ENCODE measurements at regions not wholly inside any gene's neighbourhood (a gene's known extent, or its start where the extent isn't known, plus 50 kb on each side); places are given as distances from the start of the nearest gene placed in this dataset.

DNA sequence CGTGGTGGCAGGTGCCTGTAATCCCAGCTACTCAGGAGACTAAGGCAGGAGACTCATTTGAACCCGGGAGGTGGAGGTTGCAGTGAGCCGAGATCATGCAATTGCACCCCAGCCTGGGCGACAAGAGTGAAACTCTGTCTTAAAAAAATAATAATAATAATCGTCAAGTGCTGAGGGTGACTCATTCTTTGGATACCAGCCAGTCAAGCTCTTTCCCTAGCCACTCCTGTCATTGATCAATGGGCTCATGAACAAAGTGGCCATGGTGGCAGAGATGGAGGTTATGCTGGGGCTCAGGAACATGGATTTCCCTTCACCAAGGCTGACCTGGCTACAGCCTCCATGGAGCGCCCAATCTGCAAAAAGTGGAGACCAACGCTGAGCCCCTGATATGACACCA, 94.5 kb upstream of the HAAO start:
- no peak for DNase-seq

DNA sequence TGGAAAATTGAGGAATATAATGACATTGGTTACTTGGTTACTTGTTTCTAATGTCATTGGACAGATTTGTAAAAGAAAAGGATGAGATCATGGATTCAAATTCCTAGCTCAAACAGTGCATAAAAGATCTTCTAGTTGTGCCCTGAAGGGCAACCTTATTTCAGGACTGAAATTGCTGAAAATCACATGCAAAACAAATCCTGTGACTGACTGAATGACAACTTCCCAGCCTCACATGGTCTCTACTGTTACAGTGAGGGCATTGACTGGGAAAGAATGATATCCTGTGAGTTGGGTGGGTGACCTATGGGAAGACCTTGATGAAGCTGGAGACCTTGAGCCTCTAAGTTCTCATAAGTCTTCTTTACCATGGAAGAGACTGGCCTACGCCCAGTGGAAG, 90.4 kb upstream of the HAAO start:
- DNase-seq: no peak

GRCh38 chr2:42881732-42882131, 89.3 kb upstream of the HAAO start:
- DNase-seq: no peak

DNA sequence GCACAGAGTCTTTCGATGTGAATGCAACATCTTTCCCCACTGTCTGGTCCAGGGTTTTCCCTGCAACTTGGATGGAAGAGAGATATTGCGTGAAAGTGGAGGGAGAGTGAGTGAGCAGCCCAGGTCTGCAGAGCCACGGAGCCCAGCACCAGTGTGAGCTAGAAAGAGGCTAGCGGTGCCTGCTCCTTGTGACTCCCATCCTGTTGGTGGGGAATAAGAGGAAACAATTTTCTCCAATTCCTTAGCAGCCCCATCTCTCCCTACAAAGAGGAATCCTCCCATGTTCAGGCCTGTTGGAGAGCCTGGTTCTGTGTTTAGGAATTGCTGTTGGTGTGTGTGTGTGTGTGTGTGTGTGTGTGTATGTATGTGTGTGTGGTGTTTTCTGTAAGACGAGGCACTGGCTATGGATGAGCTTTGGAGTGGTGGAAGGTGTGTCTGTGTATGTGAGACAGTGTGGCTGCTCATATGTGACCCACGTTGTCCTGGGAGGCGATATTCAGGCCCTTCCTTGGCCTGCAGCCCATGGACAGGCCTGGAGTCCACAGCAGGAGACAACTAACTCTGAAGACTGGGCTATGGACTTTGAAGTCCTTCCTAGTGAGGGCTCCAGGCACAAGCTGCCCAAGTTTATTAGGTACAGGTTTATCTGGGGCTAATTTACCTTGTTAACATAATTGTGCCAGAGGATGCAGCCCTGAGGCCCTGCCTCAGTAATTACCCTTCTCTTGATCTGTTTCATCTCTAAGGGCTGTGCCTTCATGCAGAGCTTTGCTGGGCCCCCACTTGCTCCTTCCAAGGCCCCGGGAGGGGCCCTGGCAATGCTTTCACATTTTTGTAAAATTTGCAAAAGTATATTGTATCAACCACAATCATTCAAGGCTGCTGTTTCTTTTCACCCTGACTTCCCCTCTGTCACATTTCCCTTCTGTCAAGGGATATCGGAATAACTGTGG, 88.6 kb upstream of the HAAO start:
- DNase-seq: no peak

DNA sequence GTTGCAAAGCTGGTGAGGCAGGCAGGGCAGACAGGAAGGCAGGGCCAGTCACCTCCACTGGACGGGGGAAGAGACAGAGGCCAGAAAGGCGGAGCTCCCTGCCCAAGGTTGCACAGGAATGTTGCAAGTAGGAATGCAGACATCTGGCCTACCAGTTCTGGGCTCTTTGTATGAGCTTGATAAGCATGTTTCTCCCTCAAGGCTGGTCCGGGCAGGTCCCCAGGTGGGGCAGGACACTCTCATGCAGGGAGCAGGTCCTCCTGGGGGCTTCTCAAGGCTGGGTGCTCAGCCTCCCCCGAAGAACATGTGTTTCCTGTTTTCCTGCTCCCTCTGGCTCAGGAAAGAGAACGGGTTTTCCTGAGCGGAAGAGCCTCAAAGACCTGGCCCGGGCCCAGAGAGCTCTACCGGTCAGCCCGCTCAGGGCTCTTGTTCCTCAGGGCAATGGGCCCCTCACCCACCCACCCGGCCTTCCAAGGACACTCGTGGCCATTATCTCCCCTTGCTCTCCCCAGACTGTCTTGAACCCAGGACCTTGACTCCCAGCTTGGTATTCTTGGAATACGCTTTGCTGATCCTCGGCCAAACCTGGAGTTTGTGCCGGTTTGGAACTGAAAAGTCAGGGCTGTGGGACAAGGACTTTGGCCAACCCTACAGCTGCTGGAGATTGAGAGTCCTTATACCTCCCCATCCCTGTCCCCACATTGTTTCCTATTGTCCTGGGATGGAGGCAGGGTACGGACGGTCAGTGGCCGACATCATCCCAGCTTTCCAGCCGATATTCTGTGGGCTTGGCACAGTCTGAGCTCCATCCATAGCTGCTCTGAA, 87.7 kb upstream of the HAAO start:
- no peak for DNase-seq

GRCh38 chr2:42879121-42879705, 86.8 kb upstream of the HAAO start:
- DNase-seq: no peak

DNA sequence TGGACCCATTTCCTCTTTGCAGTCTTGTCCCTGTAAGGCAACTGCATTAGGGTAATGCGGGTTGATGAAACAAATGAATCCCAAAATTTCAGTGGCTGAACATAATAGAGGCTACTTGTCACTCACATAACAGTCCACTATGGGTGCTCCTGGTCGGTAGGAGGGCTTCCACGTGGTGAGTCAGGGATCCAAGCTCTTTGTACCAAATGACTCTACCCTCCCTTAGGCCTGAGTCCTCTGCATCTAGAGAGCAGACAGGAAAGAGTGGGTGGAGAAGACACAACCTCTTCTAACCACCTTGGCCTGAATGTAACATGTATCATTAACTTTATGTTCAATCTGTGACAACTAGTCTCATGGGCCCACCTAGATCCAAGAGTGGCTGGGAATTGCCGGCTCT, 86.2 kb upstream of the HAAO start:
- no peak for DNase-seq

DNA sequence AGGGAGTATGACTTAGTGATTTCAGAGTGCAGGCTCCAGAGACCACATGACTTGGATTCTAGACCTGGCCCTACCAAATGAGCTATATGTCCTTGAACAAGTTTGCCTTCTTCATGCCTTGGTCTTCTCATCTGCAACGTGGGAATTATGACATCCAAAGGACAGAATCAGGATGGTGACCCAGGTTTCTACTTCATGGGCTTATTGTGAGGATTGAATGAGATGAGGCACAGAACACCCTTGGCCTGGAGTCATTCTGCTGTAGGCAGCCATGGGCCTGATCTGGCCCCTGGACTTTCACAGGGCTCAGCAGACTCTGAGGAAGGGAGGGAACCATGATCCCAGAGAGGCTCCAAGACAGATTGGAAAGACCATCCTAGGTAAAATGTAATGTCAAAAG, 85.6 kb upstream of the HAAO start:
- DNase-seq: no peak

GRCh38 chr2:42877511-42877910, 85.1 kb upstream of the HAAO start:
- no peak for DNase-seq

GRCh38 chr2:42876326-42876751, 84.0 kb upstream of the HAAO start:
- no peak for DNase-seq

- DNase-seq: no peak
These were observed 83.5 kb upstream of the HAAO start for GRCh38 chr2:42875880-42876279.

- no peak for DNase-seq
These were observed 82.8 kb upstream of the HAAO start for GRCh38 chr2:42874949-42875801.

DNA sequence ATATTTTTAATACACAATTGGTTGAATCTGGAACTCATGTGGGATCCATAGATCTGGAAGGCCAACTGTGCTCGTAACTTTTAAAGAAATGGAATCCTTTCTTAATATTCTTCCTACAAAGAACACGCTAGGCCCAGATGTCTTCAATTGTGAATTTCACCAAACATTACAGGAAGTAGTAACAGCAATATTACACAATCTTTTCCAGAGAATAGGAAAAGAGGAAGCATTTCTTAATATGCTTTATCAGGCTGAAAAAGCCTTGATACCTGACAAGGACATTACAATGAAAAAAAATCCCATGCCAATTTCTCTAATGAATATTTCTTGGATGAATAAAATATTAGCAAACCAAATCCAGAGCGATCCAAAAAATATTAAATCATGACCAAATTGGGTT, 80.3 kb upstream of the HAAO start:
- no peak for DNase-seq

GRCh38 chr2:42871372-42871771, 79.0 kb upstream of the HAAO start:
- no peak for DNase-seq

- no peak for DNase-seq
These were observed 76.5 kb upstream of the HAAO start for GRCh38 chr2:42868874-42869273.

- DNase-seq: no peak
These were observed 75.7 kb upstream of the HAAO start for GRCh38 chr2:42868096-42868495.

GRCh38 chr2:42867093-42868065, 75.0 kb upstream of the HAAO start:
- DNase-seq: no peak

DNA sequence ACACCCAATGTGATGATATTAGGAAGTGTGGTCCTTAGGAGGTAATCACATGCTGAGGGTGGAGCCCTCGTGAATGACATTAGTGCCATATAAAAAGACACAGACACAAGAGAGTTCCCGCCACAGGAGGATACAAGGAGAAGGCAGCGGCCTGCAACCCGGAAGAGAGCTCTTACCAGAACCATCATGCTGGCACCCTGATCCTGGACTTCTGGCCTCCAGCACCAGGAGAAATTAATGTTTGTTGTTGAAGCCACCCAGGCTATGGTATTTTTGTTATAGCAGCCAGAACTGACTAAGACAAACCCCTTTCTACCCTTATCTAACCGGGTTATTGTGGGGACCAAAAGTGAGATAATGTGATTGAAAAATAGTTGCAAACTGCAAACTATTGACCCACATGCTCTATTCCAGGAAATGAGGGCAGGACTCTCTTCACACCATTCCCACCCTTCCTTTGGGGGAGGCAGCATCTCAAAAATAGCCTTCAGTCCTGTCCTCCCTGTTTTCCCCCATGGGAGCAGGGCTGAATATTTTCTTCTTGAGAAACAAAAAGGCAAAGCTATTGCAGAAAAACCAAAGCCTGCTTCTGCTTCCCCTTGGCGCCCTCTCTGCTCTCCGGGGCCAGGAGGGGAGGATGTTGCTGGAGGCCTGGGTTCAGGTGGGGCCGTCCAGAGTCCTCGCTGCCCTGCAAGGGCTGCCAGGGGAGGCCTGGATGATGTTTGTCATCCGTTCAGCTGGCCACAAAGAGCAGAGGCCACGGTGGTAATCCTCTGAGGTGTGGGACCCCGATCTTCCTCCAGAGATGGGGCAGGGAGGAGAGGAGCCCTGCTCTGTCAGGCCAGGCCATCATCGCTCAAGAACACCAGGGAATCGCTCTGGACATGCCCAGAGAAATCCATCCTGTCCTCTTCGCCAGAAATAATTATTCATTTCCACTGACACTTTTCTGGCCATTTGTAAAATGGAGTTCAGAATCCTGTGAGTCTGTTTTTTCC, 73.8 kb upstream of the HAAO start:
- no peak for DNase-seq

GRCh38 chr2:42864641-42865280, 72.4 kb upstream of the HAAO start:
- DNase-seq: no peak

- DNase-seq: no peak
These were observed 71.8 kb upstream of the HAAO start for GRCh38 chr2:42864222-42864621.
